ENCODE measurements at regions not wholly inside any gene's neighbourhood (a gene's known extent, or its start where the extent isn't known, plus 50 kb on each side); places are given as distances from the start of the nearest gene placed in this dataset.

DNA sequence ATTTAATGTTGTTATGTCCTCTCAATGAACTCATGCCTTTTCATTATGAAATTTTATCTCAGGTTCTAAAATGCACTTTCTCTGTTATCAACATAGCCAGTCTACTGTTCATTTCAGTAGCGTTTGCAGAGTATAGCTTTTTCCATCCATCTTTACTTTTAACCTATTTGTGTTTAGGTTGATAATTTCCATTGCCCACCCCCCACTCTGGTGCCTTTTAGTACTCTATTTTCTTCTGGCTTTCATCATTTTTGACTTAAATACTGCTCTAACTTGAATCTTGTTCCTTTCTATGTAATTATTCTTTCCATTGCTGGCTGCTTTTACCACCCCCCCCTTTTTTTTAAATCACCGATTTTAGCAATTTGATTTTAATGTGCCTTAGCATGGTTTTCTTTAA, 585.0 kb upstream of the LRATD1 start:
- no peak overlapping the region for H3K4me3 Mint-ChIP-seq
- Histone ChIP-seq H3K27me3 (ENCODE audit: control insufficient read depth, insufficient read depth, low read length) (no peaks in the 10 kb centered on the region), H3K27ac (ENCODE audit: low read length) (no peak overlapping the region), H3K9me3 (ENCODE audit: control insufficient read depth, insufficient read depth, low read length) (peaks cover 2% of the 10 kb centered on the region), H3K4me3 (ENCODE audit: low read length) (no peak overlapping the region), H3K4me1 (ENCODE audit: control insufficient read depth, insufficient read depth, low read length) (no peaks in the 10 kb centered on the region), H3K36me3 (ENCODE audit: control insufficient read depth, insufficient read depth, low read length) (no peaks in the 10 kb centered on the region)
- intact Hi-C loops (cut with micrococcal nuclease) = no loop called here
- DNase-seq (no peak), ATAC-seq (no peak)
- TF ChIP-seq, protein P1, sequence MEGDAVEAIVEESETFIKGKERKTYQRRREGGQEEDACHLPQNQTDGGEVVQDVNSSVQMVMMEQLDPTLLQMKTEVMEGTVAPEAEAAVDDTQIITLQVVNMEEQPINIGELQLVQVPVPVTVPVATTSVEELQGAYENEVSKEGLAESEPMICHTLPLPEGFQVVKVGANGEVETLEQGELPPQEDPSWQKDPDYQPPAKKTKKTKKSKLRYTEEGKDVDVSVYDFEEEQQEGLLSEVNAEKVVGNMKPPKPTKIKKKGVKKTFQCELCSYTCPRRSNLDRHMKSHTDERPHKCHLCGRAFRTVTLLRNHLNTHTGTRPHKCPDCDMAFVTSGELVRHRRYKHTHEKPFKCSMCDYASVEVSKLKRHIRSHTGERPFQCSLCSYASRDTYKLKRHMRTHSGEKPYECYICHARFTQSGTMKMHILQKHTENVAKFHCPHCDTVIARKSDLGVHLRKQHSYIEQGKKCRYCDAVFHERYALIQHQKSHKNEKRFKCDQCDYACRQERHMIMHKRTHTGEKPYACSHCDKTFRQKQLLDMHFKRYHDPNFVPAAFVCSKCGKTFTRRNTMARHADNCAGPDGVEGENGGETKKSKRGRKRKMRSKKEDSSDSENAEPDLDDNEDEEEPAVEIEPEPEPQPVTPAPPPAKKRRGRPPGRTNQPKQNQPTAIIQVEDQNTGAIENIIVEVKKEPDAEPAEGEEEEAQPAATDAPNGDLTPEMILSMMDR (IDR thresholded peaks at IDR 0.05) = no peak
- H3K27me3 Mint-ChIP-seq (ENCODE audit: low read depth in 2 of 2) = no peaks in the 10 kb centered on the region
- no peak overlapping the region for H3K27ac Mint-ChIP-seq
- no peaks in the 10 kb centered on the region for H3K4me1 Mint-ChIP-seq
- H3K9me3 Mint-ChIP-seq = peaks cover 6 to 12% of the 10 kb centered on the region in 2 donors
- WGBS (ENCODE audit: insufficient coverage) = no CpG with 5 or more reads among the region's 2 CpGs
- no peaks in the 10 kb centered on the region for H3K36me3 Mint-ChIP-seq

DNA sequence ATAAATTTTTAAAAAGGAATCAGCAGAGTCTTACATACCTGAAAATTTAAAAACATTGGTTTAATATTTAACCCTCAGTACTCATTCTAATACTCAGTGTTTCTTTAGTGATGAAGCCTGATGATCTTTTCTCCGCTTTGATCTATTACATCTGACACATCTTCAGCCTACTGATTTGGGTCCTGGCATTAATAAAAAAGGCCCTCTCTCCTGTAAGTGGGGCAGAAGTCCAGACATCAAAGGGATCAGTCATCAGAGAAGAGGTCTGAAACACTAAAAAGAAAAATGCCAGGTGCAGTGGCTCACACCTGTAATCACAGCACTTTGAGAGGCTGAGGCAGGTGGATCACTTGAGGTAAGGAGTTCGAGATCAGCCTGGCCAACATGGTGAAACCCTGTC, 581.1 kb upstream of the LRATD1 start:
- TF ChIP-seq, protein P1 (IDR thresholded peaks at IDR 0.05) = no peak
- peaks cover 9 to 17% of the 10 kb centered on the region in 2 donors for H3K9me3 Mint-ChIP-seq
- no peaks in the 10 kb centered on the region for H3K4me1 ChIP-seq (ENCODE audit: control insufficient read depth, insufficient read depth, low read length)
- DNase-seq (no peak), ATAC-seq (no peak)
- no peak overlapping the region for H3K4me3 Mint-ChIP-seq
- no peaks in the 10 kb centered on the region for H3K36me3 Mint-ChIP-seq
- H3K36me3 ChIP-seq (ENCODE audit: control insufficient read depth, insufficient read depth, low read length) = no peaks in the 10 kb centered on the region
- 80% methylated on average over 2 of the region's 2 CpGs for WGBS (ENCODE audit: insufficient coverage)
- H3K27ac Mint-ChIP-seq = no peak overlapping the region
- H3K27me3 Mint-ChIP-seq (ENCODE audit: low read depth in 2 of 2) = no peaks in the 10 kb centered on the region
- H3K27me3 ChIP-seq (ENCODE audit: control insufficient read depth, insufficient read depth, low read length) = no peaks in the 10 kb centered on the region
- intact Hi-C loops (cut with micrococcal nuclease) = no loop called here
- H3K4me3 ChIP-seq (ENCODE audit: low read length) = no peak overlapping the region
- H3K4me1 Mint-ChIP-seq = no peaks in the 10 kb centered on the region
- peaks cover 2% of the 10 kb centered on the region for H3K9me3 ChIP-seq (ENCODE audit: control insufficient read depth, insufficient read depth, low read length)
- H3K27ac ChIP-seq (ENCODE audit: low read length) = no peak overlapping the region

DNA sequence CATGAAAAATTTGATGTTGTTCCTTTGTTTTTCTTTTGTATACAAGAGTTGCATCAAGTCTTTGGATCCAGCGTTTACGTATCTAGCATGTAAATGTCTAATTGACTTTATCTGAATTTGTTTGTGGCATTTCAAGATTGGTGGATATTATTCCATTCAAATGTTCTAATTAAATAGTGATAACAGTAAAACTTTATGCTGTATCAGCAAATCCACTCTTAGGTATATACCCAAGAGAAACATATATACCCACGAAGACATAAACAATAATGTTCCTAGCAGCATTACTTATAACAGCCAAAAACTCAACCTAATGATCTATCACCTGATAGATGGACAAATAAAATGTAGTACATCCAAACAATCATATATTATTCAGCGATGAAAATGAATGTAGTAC, 579.4 kb upstream of the LRATD1 start:
- no peaks in the 10 kb centered on the region for H3K27me3 ChIP-seq (ENCODE audit: control insufficient read depth, insufficient read depth, low read length)
- H3K4me1 Mint-ChIP-seq = no peaks in the 10 kb centered on the region
- TF ChIP-seq, protein P1 (IDR thresholded peaks at IDR 0.05) = no peak
- 56% methylated on average over 1 of the region's 4 CpGs for WGBS (ENCODE audit: insufficient coverage)
- no peak overlapping the region for H3K27ac Mint-ChIP-seq
- ATAC-seq (no peak), DNase-seq (no peak)
- H3K36me3 Mint-ChIP-seq = no peaks in the 10 kb centered on the region
- intact Hi-C loops (cut with micrococcal nuclease) = no loop called here
- no peaks in the 10 kb centered on the region for H3K4me1 ChIP-seq (ENCODE audit: control insufficient read depth, insufficient read depth, low read length)
- H3K4me3 ChIP-seq (ENCODE audit: low read length) = no peak overlapping the region
- H3K27ac ChIP-seq (ENCODE audit: low read length) = no peak overlapping the region
- no peaks in the 10 kb centered on the region for H3K27me3 Mint-ChIP-seq (ENCODE audit: low read depth in 2 of 2)
- H3K9me3 ChIP-seq (ENCODE audit: control insufficient read depth, insufficient read depth, low read length) = no peaks in the 10 kb centered on the region
- H3K9me3 Mint-ChIP-seq = peaks cover 13 to 22% of the 10 kb centered on the region in 2 donors
- H3K4me3 Mint-ChIP-seq = no peak overlapping the region
- no peaks in the 10 kb centered on the region for H3K36me3 ChIP-seq (ENCODE audit: control insufficient read depth, insufficient read depth, low read length)

DNA sequence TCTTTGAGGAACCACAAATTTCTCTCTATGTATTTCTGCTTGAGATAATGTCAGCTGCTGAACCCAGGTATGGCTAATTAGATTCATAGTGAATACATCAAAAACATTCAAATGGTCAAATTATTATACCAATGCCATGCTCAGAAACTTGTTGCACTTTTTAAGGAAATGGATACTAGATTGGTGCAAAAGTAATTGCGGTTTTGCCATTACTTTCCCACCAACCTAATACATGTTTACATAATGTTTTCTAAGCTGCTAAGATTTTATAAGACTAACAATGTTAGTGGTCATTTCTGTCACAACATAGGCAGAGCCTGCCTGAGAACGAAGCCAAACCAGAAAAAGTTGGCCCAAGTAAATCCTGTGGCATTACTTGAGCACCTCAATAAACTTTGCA, 568.2 kb upstream of the LRATD1 start:
- no peaks in the 10 kb centered on the region for H3K36me3 Mint-ChIP-seq
- no peaks in the 10 kb centered on the region for H3K27me3 Mint-ChIP-seq (ENCODE audit: low read depth in 2 of 2)
- Histone ChIP-seq H3K4me3 (ENCODE audit: low read length) (no peak overlapping the region), H3K4me1 (ENCODE audit: control insufficient read depth, insufficient read depth, low read length) (no peaks in the 10 kb centered on the region), H3K27me3 (ENCODE audit: control insufficient read depth, insufficient read depth, low read length) (no peaks in the 10 kb centered on the region), H3K36me3 (ENCODE audit: control insufficient read depth, insufficient read depth, low read length) (no peaks in the 10 kb centered on the region), H3K9me3 (ENCODE audit: control insufficient read depth, insufficient read depth, low read length) (peaks cover 4% of the 10 kb centered on the region), H3K27ac (ENCODE audit: low read length) (no peak overlapping the region)
- peaks cover 5 to 8% of the 10 kb centered on the region in 2 donors for H3K9me3 Mint-ChIP-seq
- DNase-seq = no peak
- intact Hi-C loops (cut with micrococcal nuclease) = no loop called here
- 86% methylated on average over 1 of the region's 2 CpGs for WGBS (ENCODE audit: insufficient coverage)
- TF ChIP-seq, protein P1 (IDR thresholded peaks at IDR 0.05) = no peak
- no peak overlapping the region for H3K4me3 Mint-ChIP-seq
- no peaks in the 10 kb centered on the region for H3K4me1 Mint-ChIP-seq
- H3K27ac Mint-ChIP-seq = no peak overlapping the region
- no peak for ATAC-seq

Measured in natural killer cell (primary cell).